BLaER1 (cell line): ENCODE measurements at regions not wholly inside any gene's neighbourhood (a gene's known extent, or its start where the extent isn't known, plus 50 kb on each side); places are given as distances from the start of the nearest gene placed in this dataset.

Experiments
- H3K27ac ChIP-seq: shearing (Covaris generic); formaldehyde crosslinking; 2 replicates; pipeline ENCODE4 v1.8.1; 2022
- H3K27me3 ChIP-seq: shearing (Covaris generic); formaldehyde crosslinking; 2 replicates; pipeline ENCODE4 v1.8.1; 2022
- H3K36me3 ChIP-seq: shearing (Covaris generic); formaldehyde crosslinking; 2 replicates; pipeline ENCODE4 v1.8.1; 2022
- H3K4me1 ChIP-seq: shearing (Covaris generic); formaldehyde crosslinking; 2 replicates; pipeline ENCODE4 v1.8.1; 2022
- H3K4me2 ChIP-seq: shearing (Covaris generic); formaldehyde crosslinking; 2 replicates; pipeline ENCODE4 v1.8.1; 2022
- H3K4me3 ChIP-seq: shearing (Covaris generic); formaldehyde crosslinking; 2 replicates; pipeline ENCODE4 v1.8.1; 2022
- H3K9ac ChIP-seq: shearing (Covaris generic); formaldehyde crosslinking; 2 replicates; pipeline ENCODE4 v1.8.1; 2022
- H3K9me3 ChIP-seq: shearing (Covaris generic); formaldehyde crosslinking; 2 replicates; pipeline ENCODE4 v1.8.1; 2022
- H4K20me1 ChIP-seq: shearing (Covaris generic); formaldehyde crosslinking; 2 replicates; pipeline ENCODE4 v1.8.1; 2022
- Cebpa-rat ChIP-seq: shearing (Covaris generic); IDR thresholded peaks from 2 replicates; pipeline ENCODE4 v1.8.1; 2022

DNA sequence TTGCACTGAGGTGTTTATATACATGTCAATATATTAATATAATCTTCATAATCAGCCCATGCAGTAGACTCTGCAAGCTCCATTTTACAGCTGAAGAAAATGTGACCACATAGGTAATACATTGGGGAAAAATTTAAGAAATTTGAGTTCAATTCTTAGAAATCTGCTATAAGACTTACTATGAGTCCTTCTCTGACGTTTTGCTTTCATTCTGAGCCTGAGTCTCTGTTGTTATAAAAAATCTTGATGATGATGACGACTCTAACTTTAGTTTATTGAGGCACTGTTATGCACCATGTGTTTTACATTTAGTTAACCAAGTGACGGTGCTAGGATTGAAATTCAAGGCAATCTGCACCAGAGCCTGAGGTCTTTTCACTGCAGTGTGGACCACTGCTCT, 370.3 kb upstream of the PPP1R2C start:
- no peak overlapping the region for H3K4me3 ChIP-seq
- H3K4me2 ChIP-seq = no peak overlapping the region
- no peak overlapping the region for H3K9ac ChIP-seq
- no peaks in the 10 kb centered on the region for H3K4me1 ChIP-seq
- H3K27me3 ChIP-seq = peaks cover 96% of the 10 kb centered on the region
- H3K27ac ChIP-seq = no peak overlapping the region
- H4K20me1 ChIP-seq = no peaks in the 10 kb centered on the region
- H3K9me3 ChIP-seq = peaks cover 9% of the 10 kb centered on the region; the same call in 1 of the 2 replicates
- TF ChIP-seq Cebpa-rat = no peak
- no peaks in the 10 kb centered on the region for H3K36me3 ChIP-seq

DNA sequence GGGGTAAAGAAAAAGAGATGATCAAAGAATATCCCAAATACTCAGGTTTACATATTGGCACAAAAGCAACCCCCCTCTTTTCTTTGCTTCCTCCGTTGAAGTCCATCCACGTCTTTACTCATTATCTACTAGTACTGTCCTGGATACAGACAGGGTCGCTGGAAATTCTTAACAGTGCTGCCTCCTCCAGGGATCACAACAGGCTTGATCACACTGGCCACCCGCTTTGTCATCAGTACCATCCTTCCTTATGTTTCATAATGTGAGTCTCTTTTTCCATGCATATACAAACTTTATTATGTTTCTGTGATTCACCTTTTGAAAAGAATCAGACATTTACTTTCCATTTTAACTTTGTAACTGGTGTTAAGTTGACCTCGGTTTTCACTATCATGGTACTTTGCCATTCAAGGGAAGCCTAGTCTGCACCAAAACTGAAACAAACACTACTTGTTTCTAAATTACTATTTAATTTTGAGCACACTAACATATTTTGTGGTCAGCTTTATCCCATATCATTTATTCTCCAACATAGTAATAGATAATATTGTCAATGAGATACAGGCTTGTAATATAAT, 387.5 kb upstream of the PPP1R2C start:
- H3K4me3 ChIP-seq = no peak overlapping the region
- no peaks in the 10 kb centered on the region for H3K36me3 ChIP-seq
- H3K9ac ChIP-seq = no peak overlapping the region
- peaks cover 79% of the 10 kb centered on the region for H3K27me3 ChIP-seq
- H3K4me1 ChIP-seq = no peaks in the 10 kb centered on the region
- TF ChIP-seq Cebpa-rat = no peak
- H3K9me3 ChIP-seq = no peaks in the 10 kb centered on the region
- no peak overlapping the region for H3K4me2 ChIP-seq
- no peak overlapping the region for H3K27ac ChIP-seq
- no peaks in the 10 kb centered on the region for H4K20me1 ChIP-seq

DNA sequence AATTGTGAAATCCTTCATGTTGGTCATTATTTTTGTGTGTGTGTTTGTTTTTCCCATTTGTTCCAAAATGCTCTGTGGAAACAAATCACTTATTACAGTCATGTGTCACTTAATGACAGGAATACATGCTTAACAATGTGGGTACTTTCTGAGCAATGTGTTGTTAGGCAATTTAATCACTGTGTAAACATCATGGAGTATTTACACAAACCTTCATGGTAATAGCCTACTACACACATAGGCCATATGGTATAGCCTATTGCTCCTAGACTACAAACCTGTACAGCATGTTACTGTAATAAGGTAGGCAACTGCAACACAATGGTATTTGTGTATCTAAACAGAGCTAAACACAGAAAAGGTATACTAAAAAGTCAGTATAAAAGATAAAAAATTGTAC, 388.9 kb upstream of the PPP1R2C start:
- Histone ChIP-seq H3K4me1 (no peaks in the 10 kb centered on the region), H3K27ac (no peak overlapping the region), H3K4me3 (no peak overlapping the region), H3K9me3 (no peaks in the 10 kb centered on the region), H4K20me1 (no peaks in the 10 kb centered on the region), H3K27me3 (peaks cover 78% of the 10 kb centered on the region), H3K4me2 (no peak overlapping the region), H3K9ac (no peak overlapping the region), H3K36me3 (no peaks in the 10 kb centered on the region)
- no peak for TF ChIP-seq Cebpa-rat

DNA sequence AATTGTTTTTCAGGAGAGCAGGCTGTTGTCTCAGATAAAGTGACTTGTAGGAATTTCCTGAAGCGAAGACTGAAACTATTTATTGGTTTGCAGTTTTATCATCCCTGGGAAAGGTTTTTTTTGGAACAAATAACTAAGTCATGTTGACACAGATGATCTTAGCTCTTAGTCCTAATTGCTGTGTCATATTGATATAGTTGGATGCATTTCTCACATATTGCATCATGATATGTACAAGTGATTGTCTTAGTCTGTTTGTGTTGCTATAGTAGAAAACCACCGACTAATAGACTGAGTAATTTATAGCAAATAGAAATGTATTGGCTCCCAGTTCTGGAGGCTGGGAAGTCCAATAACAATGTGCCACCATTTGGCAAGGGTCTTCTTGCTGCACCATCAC, 397.5 kb upstream of the PPP1R2C start:
- Histone ChIP-seq H3K27ac (no peak overlapping the region), H3K4me2 (no peak overlapping the region), H3K36me3 (no peaks in the 10 kb centered on the region), H4K20me1 (no peaks in the 10 kb centered on the region), H3K4me3 (no peak overlapping the region), H3K9me3 (peaks cover 18% of the 10 kb centered on the region; the same call in 1 of the 2 replicates), H3K27me3 (peaks cover 45% of the 10 kb centered on the region), H3K4me1 (no peaks in the 10 kb centered on the region), H3K9ac (no peak overlapping the region)
- no peak for TF ChIP-seq Cebpa-rat

DNA sequence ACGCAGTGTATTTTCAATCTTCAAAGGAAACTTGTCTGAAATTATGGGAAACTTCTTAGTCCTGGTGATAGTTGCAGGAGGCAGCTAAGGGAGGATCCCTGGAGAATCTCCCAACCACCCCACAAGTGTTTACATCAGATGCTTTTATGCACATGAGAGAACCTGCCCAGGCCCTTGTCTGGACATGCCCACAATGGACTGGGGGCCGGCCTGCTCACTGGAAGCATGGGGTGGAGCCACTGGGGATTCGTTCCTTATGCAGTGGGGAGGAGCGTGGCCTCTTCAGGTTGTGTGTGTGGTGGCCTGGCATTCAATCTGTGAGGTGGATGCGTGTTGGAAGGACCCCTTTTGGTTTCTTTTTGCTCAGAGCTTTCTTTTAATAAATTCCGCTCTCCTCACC, 398.7 kb upstream of the PPP1R2C start:
- Histone ChIP-seq H3K4me1 (peaks cover 6% of the 10 kb centered on the region; the same call in 1 of the 2 replicates), H3K27ac (no peak overlapping the region), H4K20me1 (no peaks in the 10 kb centered on the region), H3K36me3 (no peaks in the 10 kb centered on the region), H3K4me2 (no peak overlapping the region), H3K4me3 (no peak overlapping the region), H3K27me3 (peaks cover 46% of the 10 kb centered on the region), H3K9me3 (peaks cover 18% of the 10 kb centered on the region; the same call in 1 of the 2 replicates), H3K9ac (no peak overlapping the region)
- no peak for TF ChIP-seq Cebpa-rat

DNA sequence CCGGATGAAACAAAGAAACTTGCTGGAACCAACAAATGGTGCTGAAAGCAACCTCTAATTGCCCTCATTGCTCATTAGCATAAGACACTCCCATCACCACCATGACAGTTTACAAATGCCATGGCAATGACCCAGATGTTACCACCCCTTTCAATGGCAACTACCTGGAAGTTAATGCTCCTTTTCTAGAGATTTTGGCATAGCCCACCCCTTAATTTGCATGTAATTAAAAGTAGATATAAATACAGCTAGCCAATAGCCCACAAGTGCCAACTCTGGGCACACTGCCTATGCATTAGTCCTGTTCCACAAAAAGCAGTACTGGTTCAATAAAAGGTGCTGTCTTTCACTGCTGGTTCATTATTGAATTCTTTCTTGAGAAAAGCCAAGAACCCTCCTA, 410.3 kb upstream of the PPP1R2C start:
- Histone ChIP-seq H3K4me2 (no peak overlapping the region), H3K27ac (no peak overlapping the region), H3K4me3 (no peak overlapping the region), H4K20me1 (no peaks in the 10 kb centered on the region; the same call in 1 of the 2 replicates), H3K27me3 (peaks cover 90% of the 10 kb centered on the region), H3K9ac (no peak overlapping the region), H3K36me3 (no peaks in the 10 kb centered on the region), H3K4me1 (no peaks in the 10 kb centered on the region), H3K9me3 (0 out of 2 replicates have a peak, but pooled peaks cover 9% of the 10 kb centered on the region)
- no peak for TF ChIP-seq Cebpa-rat

DNA sequence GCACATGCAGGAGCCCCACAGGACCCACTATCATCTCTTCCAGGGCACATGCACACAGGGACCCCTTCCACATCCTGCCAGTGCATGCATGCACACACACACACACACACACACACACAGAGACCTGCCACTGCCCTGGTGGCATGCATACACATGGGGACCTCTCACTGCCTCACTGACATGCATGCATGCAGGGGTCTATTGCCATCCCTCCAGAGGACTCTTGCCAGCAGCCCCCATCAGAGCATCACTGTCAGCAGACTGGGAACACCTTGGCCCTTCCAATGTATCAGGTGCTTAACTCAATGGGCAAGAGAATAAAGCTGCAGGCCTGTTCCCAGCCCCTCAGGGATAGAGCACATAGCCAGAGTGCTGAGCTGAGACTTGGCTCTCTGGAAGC, 433.6 kb upstream of the PPP1R2C start:
- TF ChIP-seq Cebpa-rat = no peak
- Histone ChIP-seq H3K27ac (no peak overlapping the region), H3K4me2 (no peak overlapping the region), H4K20me1 (no peaks in the 10 kb centered on the region), H3K4me3 (no peak overlapping the region), H3K9me3 (peaks cover 34% of the 10 kb centered on the region), H3K36me3 (no peaks in the 10 kb centered on the region), H3K4me1 (no peaks in the 10 kb centered on the region), H3K27me3 (peaks cover 76% of the 10 kb centered on the region), H3K9ac (no peak overlapping the region)

DNA sequence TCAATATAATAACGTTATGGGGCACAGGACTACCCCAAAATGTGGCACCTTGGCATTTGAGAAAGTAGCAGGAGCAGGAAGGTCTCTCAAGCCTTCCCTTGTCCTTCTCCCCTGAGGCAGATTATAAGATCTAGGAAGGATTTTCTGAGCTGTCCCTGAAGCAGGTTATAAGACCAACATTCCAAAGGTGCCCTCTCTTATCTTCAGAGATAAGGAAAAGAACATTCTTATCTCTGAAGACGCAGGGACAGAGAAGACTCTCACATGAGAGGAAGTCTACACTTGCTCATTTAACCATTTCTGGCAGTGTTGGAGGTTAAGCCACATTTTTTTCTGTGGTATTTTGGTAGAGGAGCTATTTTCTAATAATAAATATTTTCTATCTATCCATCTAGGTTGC, 437.9 kb upstream of the MAOA start:
- Histone ChIP-seq H3K9me3 (peaks cover 26% of the 10 kb centered on the region), H3K9ac (no peak overlapping the region), H4K20me1 (no peaks in the 10 kb centered on the region; the same call in 1 of the 2 replicates), H3K27me3 (peaks cover 37% of the 10 kb centered on the region), H3K36me3 (no peaks in the 10 kb centered on the region), H3K27ac (no peak overlapping the region), H3K4me3 (no peak overlapping the region), H3K4me2 (no peak overlapping the region), H3K4me1 (no peaks in the 10 kb centered on the region)
- no peak for TF ChIP-seq Cebpa-rat

DNA sequence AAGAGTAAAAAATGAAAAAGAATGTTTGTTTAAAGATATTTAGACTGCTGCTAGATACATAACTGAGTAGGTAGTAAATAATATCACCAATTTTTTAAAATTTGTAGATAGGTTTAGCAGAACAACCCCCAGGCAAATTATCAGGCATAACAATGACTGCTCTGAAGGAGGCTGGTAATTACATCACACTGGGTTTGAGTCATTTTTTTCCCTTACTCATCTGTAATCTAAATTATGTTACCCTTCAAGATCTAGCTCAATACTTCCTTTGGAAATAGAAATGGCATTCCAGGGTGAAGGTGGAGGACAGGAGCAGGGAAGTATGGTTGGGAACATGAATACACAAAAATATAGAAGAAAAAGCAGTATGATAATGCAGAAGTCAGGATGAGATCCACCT, 431.6 kb upstream of the MAOA start:
- no peaks in the 10 kb centered on the region for H3K4me1 ChIP-seq
- H3K9me3 ChIP-seq = no peaks in the 10 kb centered on the region
- H4K20me1 ChIP-seq = no peaks in the 10 kb centered on the region; the same call in 1 of the 2 replicates
- H3K27ac ChIP-seq = no peak overlapping the region
- no peak overlapping the region for H3K9ac ChIP-seq
- peaks cover 63% of the 10 kb centered on the region for H3K27me3 ChIP-seq
- no peaks in the 10 kb centered on the region for H3K36me3 ChIP-seq
- H3K4me2 ChIP-seq = no peak overlapping the region
- H3K4me3 ChIP-seq = no peak overlapping the region
- TF ChIP-seq Cebpa-rat = no peak

DNA sequence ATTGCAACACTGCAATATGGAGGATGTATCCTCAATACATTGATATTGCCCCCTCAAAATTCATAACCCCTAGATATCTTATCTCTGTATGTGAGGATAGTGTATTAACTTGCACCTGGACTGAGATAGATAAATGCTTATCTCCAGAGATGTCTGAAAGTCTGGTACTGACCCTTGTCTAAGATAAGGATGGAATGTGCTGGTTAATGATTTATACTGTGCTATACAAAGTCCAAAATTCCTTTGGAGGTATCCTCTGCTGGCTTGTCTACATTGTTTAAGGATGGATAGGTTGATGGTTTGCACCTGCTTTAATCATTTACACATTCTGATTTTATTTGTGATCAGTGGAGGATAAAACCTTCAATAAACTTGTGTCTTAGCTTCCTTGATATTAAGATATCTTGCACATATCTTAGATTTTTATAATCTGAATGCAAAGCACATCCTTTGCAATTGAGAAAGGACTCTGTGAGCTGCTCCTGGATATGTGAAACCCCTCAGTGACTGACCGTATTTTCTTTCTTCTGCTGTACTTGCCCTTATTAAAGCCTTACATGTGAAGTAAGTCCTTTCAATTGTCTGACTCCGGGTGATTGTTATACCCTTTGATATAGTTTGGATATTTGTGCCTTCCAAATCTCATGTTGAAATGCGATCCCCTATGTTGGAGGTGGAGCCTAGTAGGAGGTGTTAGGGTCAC, 430.3 kb upstream of the MAOA start:
- Histone ChIP-seq H3K4me2 (no peak overlapping the region), H3K9ac (no peak overlapping the region), H3K9me3 (no peaks in the 10 kb centered on the region), H4K20me1 (no peaks in the 10 kb centered on the region; the same call in 1 of the 2 replicates), H3K4me1 (no peaks in the 10 kb centered on the region), H3K36me3 (no peaks in the 10 kb centered on the region), H3K27me3 (peaks cover 62% of the 10 kb centered on the region), H3K27ac (no peak overlapping the region), H3K4me3 (no peak overlapping the region)
- no peak for TF ChIP-seq Cebpa-rat
